ENCODE measurements at regions not wholly inside any gene's neighbourhood (a gene's known extent, or its start where the extent isn't known, plus 50 kb on each side); places are given as distances from the start of the nearest gene placed in this dataset.
"Not testable (repeated sequence)": the region's sequence is repeated elsewhere in the genome, so short reads cannot be mapped to it uniquely, and the experiment has no call there.

DNA sequence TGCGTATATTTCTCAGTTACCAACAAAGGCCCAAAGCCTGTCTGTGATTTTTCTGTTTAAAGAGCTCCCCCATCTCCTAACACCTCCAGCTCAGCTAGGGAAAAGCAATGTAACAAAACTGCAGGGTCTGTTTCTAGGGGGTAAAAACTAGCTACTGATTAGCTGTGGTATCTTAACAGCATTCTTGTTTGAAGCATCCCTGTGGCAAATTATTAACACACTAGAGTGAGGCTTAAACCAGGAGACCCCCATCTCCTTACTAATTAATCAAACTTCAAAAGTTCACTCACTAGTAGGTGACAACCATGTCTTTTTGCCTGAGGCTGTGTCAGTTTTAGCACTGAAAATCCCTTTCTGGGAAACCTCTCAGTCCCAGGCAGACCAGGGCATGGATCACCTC is 186.2 kb upstream of the PARD3B start:
- no peak for DNase-seq (ENCODE audit: low read depth, low spot score)

DNA sequence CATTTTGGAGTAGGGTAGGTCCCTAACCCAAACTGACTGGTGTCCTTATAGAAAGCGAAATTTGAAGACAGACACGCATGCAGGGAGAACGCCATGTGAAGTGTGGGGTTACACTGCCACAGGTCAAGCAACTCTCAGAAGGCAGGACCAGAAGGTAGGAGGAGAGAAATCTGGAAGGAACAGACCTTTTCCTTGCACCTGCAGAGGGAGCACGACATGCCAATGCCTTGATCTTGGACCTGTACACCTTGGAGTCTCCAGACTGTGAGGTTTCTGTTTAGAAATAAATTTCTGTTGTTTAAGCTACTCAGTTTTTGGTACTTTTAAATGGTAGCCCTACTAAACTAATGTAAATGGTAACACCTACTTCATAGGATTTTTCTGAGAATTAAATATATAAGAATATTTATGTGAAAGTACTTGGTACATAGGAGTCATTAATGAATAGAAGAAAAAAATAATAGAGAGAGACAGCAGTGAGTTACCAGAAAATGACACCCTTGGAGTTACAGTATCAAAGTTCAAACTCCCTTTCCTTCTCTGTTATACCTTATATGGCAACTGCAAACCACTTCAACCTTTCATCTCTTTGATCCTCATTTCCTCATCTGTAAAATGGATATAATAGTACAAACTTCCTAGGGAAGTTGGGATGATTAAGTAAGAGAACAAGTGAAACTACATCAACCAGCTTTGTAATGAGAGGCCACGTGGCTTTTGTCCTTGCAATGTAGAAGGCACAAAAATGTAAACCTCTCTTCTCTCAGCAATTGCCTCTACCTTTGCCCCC is 184.9 kb upstream of the PARD3B start:
- DNase-seq (ENCODE audit: low read depth, low spot score), result no peak

- no peak for DNase-seq (ENCODE audit: low read depth, low spot score)
These were observed 183.5 kb upstream of the PARD3B start for GRCh38 chr2:204361738-204362137.

- no peak for DNase-seq (ENCODE audit: low read depth, low spot score)
These were observed 182.7 kb upstream of the PARD3B start for GRCh38 chr2:204362581-204362980.

- DNase-seq (ENCODE audit: low read depth, low spot score), result no peak
These were observed 181.8 kb upstream of the PARD3B start for GRCh38 chr2:204363513-204363912.

DNA sequence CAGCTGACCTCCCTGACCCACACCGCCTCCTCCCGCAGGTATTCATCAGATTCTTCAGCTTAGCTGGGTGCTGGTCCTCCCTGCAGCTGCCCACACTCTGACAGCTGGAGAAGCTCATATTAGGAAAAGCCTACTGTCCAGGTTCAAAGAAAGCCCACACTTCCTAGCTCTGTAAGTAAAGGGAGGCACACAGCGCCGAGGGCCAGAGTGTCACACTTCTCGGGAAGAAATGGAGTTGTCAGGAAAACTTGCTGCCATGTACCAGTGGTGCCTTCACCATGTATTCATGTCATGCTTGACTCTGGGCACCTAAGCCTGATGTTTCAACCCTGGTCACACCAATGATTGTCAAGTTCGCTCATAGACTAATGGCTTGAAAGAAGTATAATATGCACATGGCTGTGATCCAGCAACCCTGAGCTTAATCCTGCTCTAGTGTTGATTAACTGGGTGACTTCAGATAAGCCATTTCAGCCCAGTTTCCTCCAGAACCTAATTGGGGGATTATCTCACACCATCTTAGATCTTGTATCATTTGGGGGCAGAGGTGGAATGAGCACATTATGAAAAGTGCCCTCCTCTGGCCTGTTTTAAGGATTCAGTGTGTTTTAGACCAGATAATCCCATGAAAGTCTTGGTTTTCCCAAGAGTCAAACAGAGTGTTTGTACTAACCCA is 180.3 kb upstream of the PARD3B start:
- no peak for DNase-seq (ENCODE audit: low read depth, low spot score)

DNA sequence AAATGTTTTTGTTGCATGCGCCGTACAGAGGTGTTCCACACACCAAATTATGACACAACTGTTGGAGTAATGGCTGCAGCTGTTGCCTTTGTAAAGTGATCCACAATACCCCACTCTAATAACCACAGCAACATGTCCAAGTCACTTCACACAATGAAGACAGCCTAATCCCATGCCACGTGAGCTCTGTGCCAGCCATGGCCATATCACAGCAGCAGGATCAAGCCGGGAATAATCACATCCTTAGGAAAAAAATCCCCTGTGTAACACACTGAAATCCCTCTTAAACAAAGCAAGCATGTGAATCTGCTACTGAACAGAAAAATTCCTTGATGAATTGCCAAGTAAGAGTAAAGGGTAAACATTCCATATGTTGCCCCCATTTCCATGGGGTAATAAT is 179.5 kb upstream of the PARD3B start:
- DNase-seq (ENCODE audit: low read depth, low spot score), result no peak

DNA sequence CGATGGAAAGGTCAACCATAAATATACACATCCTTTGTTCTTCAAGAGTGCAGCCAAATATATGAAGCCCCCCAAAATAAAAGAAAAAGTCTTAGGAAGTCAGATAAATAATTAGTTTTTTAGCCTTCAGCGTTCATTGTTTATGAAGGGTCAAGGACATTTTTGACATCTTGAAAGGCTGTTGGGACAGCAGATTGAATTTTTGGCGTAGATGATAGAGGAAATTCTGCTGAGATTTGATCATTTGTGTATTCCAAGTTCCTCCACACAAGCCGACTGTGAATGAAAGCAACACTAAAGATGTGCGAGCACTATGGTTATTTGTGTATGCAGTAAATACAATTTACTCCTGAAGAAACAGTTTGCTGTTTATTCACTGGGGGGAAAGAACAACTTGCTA is 177.8 kb upstream of the PARD3B start:
- no peak for DNase-seq (ENCODE audit: low read depth, low spot score)

DNA sequence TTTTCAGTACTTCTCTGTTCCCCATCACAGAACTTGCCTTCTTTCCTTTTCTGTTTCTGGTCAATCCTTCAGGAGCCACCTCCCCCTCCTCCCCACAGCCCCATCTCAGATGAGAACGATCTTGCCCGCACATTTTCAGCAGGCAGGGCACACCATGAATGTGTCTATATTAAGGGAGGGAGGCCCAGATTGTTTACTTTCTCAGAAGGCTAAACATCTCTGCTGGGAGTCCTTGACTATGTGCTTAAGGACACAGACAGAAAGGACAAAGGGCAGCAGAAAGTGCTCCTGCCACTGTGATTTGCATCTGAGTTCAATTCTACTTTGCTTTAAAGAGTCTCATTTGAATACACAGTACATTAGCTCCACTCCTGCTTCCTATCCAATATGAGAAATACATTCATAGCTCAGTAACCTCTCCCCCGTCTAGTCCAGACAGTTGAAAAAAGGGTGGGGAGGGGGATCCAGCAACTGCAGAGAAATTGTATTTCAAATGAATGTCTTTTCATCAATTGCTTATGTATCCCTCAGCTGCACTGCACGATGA is 175.0 kb upstream of the PARD3B start:
- no peak for DNase-seq (ENCODE audit: low read depth, low spot score)

GRCh38 chr2:204373942-204374341 is 171.3 kb upstream of the PARD3B start:
- DNase-seq (ENCODE audit: low read depth, low spot score), result no peak

DNA sequence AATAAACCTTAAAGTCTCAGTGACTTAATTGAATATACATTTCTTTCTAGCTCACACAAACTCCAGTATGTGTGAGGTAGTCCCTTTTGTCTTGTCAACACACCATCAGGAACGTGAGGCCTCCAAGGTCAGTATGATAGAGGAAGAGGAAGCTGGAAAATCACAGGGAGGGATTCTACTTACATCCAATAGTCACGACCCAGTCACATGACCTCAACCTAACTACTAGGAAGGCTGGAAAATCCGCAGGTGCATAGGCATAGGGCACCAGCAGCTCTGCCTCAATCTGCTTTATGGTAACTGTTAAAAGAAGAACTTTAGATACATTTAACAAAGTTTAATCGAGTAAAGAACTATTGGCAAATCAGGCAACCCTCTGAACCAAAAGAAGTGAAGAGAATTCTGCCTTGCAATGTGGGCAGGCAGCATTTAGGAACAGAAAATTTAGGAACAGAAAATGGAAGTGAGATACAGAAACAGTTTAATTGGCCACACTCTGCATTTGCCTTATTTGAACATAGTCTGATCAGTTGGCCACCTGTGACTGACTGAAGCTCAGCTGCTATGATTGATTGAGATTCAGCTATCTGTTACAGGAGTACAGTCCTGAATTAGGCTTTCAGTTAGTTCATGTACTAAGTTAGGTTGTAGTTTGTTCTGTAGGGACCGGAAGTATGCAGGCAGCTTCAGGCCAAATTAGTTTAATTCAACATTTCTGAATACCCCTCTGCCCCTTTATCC is 165.0 kb upstream of the PARD3B start:
- no peak for DNase-seq (ENCODE audit: low read depth, low spot score)

DNA sequence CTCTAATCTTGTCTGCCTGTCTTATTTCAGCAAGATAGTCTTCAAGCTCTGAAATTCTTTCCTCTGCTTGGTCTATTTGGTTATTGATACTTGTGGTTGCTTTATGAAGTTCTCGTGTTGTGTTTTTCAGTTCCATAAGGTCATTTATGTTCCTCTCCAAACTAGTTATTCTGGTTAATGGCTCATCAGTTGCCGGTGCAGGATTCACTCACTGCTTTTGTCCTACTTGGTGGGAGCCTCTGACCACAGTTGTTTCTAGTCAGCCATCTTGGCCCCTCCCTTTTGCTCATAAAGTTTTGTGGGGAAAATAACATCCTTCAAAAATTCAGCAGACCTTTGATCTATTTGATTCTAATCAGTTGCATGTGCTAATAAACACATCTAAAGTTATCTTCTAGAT is 158.6 kb upstream of the PARD3B start:
- DNase-seq (ENCODE audit: low read depth, low spot score), result no peak

DNA sequence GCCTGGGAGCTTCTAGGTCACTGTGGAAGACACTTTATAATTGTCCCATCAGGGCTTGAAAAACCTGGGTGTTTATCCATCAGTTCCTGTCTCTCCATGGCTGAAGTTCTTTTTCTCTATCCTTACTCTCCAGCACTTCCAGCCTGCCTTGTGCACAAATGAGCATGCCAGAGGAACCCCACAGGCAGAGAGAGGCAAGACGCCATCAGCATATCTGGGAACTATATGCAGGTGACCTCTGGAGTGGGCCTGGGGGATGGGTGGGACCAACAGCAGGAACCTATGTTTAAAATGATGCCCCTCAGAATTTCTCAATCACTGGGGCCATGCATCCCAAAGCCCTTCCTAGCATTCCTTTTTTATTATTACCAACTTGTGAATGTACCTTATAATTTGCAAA is 156.2 kb upstream of the PARD3B start:
- DNase-seq (ENCODE audit: low read depth, low spot score), result no peak

- DNase-seq (ENCODE audit: low read depth, low spot score), result no peak
These were observed 155.4 kb upstream of the PARD3B start for GRCh38 chr2:204389856-204390255.

DNA sequence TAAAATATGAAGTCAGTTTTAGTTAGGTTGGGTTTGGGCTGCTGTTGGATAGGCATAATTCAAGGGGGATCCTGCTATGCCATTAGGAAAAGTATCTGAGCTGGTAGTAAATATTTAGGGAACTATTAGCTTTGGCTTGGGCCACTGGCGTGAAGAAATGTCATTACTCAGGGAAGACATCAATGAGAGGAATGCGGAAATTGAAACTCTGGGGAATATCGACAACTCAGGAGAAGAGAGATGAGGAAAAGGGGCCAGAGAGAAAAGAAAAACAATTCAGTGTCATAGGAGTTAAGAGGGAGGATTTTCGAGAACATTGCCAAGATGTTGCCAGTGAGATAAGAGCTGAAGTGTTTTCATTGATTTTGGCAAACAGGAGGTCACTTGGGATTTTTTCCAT is 149.7 kb upstream of the PARD3B start:
- DNase-seq (ENCODE audit: low read depth, low spot score), result no peak

DNA sequence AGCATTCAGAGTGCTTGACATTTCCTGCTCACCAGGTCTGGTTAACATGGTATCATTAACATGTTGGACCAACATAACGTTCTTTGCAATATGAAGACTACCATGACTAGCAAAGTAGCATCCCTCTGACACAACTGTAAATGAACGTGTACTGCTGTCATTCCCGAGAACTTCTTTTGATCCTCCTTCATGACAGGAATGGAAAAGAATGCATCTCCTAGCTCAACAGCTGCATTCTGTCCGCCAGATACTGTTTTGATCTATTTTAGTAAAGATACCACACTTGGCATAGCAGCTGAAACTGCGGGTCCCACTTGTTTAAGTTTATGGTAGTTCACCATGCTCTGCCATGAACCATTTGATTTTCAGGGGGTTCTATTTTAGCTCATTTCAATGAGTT is 144.2 kb upstream of the PARD3B start:
- no peak for DNase-seq (ENCODE audit: low read depth, low spot score)

- no peak for DNase-seq (ENCODE audit: low read depth, low spot score)
These were observed 137.9 kb upstream of the PARD3B start for GRCh38 chr2:204407204-204408014.

GRCh38 chr2:204412782-204413181 is 132.5 kb upstream of the PARD3B start:
- not testable (repeated sequence) for DNase-seq (ENCODE audit: low read depth, low spot score)

DNA sequence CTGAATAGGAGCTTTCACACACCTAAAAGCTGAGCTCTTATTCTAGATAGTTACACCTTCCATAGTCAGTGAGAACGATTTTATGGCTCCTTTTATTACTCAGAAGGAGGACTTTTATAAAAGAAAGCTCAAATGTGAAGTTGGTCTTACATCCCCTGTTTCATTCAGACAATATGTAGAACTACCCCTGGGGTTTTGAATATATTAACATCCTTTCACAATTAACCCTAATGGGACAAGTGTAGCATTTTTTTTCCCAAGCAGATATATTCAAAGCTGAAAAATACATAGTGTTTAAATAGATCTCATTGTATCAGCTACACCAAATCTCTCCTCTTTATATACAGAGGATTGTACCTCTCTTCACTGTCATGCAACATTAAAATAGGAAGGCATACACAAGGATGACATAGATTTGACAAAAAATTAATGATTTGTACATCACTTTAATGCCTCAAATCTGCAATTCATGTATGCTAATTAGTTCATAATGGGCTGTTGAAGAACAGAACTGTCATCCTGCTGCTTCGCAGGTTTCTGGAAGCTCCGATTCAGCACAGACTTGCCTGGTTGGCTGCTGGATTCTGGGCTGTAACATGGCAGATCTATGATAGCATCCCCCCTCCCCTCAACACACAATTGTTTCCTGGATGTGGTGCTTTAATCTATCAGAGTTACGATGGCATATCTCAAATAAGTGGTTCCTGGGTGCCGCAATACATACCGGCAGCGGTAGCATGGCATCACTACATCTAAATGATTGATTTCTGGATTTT is 129.7 kb upstream of the PARD3B start:
- no peak for DNase-seq (ENCODE audit: low read depth, low spot score)

GRCh38 chr2:204416236-204416635 is 129.0 kb upstream of the PARD3B start:
- no peak for DNase-seq (ENCODE audit: low read depth, low spot score)

GRCh38 chr2:204425821-204426220 is 119.5 kb upstream of the PARD3B start:
- no peak for DNase-seq (ENCODE audit: low read depth, low spot score)
